HG02852 (cell line): ENCODE measurements at regions not wholly inside any gene's neighbourhood (a gene's known extent, or its start where the extent isn't known, plus 50 kb on each side); places are given as distances from the start of the nearest gene placed in this dataset.
"Not testable (repeated sequence)": the region's sequence is repeated elsewhere in the genome, so short reads cannot be mapped to it uniquely, and the experiment has no call there.

ENCODE experiments used
- ATAC-seq: cut with Tn5 transposase; IDR thresholded peaks from one replicate; pipeline ENCODE4 v1.9.1; 2021; ENCODE audit warnings: mild to moderate bottlenecking, moderate library complexity; ENCODE audit not compliant: unreplicated experiment

- ATAC-seq: no peak
Observed at GRCh38 chr1:233788687-233789086, 115.8 kb upstream of the SLC35F3 start.

GRCh38 chr1:233790121-233790520 is 114.4 kb upstream of the SLC35F3 start:
- no peak for ATAC-seq

DNA sequence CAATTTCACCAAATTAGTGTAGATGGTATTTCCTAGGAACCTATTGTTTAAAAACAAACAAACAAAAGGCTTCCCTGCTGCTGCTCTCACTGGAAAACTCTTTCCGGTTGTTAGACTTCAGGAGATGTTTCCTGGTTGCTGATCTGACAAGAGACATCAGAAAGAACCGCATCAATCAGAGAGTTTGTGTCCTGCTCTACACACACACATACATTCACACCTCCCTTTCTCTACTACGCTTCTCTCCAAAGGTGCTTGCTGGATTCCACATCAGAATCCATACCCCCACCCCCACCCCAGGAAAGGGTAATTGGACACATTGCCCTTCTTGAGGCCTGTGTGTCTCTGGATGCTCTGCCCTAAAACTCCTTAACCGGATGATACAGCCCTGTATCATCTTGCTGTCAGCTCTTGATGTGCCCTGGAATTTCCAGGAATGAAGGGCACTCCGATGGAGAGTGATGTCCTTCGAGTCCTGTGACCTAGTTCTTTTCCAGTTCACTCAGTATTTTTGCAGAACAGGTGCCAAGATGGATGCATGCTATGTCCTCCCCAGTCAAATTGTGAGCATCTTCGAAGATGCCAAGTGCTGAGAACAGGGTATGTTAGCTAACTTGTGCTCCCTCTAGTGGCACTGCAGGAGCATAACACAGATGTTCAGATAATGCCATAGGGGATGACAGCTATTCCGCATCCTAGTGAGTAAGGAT is 113.7 kb upstream of the SLC35F3 start:
- ATAC-seq: peak; percentile 93

DNA sequence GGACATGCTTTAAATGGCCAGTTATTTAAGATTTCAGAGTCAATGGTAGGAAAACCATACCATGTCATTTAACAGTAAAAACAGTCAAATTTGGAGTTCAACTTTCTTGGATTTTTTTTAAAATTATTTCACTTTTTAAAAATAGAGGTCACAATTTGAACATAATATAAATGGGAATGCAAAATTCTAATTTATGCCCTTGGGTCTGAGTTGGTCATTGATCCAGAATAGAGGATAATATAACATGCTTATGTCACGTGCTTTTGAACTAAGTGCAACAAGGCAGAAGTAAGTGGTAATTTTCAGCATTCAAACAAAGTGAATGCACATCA is 113.1 kb upstream of the SLC35F3 start:
- no peak for ATAC-seq

DNA sequence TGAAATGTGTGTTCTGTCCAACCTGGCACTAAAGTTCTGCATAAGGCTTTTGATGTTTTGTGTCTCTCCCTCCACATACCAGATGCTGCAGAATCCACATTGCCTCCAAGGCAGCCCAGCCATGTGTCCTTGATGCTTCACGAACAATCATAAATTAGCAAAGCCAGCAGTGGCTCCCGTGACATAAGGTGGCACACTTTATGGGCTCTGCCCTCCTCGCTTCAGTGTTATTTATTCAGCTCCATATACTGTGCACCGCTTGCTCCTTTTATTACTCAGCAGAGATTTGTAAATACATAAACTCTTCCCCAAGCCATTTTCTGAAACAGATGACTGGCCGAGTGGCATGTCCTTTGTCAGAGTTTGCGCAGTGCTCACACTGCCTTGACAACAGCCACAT is 112.8 kb upstream of the SLC35F3 start:
- no peak for ATAC-seq

DNA sequence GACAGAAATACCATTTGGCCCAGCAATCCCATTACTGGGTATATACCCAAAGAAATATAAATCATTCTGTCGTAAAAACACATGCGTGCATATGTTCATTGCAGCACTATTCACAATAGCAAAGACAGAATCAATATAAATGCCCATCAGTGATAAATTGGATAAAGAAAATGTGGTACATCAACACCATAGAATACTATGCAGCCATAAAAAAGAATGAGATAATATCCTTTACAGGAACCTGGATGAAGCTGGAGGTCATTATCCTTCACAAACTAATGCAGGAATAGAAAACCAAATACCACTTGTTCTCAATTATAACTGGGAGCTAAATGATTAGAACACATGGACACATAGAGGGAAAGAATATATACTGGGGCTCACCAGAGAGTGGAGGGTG is 109.6 kb upstream of the SLC35F3 start:
- ATAC-seq: no peak

GRCh38 chr1:233796146-233796783 is 108.2 kb upstream of the SLC35F3 start:
- ATAC-seq: no peak

- no peak for ATAC-seq
Observed at GRCh38 chr1:233802611-233803010, 101.9 kb upstream of the SLC35F3 start.

DNA sequence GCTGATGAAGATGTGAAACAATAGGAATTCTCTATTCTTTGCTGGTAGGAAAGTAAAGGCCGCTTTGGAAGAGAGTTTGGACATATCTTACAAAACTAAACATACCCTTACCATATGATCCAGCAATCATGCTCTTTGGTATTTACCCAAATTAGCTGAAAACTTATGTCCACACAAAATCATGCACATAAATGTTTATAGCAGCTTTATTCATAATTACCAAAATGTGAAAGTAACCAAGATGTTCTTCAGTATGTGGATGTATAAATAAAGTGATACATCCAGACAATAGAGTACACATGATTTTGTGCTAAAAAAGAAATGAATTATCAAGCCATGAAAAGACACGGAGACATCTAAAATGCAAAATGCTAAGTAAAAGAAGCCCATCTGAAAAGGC is 98.7 kb upstream of the SLC35F3 start:
- ATAC-seq: no peak

- no peak for ATAC-seq
Observed at GRCh38 chr1:233815357-233815756, 89.1 kb upstream of the SLC35F3 start.

DNA sequence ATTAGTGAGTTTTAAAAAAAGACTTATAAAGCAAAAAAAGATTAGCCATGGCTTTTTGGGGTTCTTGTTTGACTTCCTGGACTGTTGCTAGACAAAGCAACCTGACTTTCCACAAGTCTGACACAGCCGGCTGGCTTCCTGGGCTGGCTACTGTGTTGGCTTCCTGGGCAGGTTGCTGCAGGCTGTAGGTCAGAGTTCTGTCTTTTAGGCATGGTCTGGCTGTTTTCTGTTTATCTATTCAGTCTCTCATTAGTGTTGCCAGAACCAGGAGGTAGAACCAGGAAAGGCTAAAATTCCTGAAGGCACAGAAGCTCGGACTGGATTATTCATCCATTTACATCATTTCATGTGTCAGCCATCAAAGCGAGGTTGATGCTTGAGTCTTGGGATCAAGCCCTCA is 88.6 kb upstream of the SLC35F3 start:
- ATAC-seq: no peak

- ATAC-seq: no peak
Observed at GRCh38 chr1:233816348-233816747, 88.1 kb upstream of the SLC35F3 start.

GRCh38 chr1:233819042-233819441 is 85.4 kb upstream of the SLC35F3 start:
- ATAC-seq: no peak

- not testable (repeated sequence) for ATAC-seq
Observed at GRCh38 chr1:233824179-233824578, 80.3 kb upstream of the SLC35F3 start.

GRCh38 chr1:233827937-233828336 is 76.5 kb upstream of the SLC35F3 start:
- not testable (repeated sequence) for ATAC-seq

- no peak for ATAC-seq
Observed at GRCh38 chr1:233828480-233828879, 76.0 kb upstream of the SLC35F3 start.

- no peak for ATAC-seq
Observed at GRCh38 chr1:233834609-233835008, 69.9 kb upstream of the SLC35F3 start.

DNA sequence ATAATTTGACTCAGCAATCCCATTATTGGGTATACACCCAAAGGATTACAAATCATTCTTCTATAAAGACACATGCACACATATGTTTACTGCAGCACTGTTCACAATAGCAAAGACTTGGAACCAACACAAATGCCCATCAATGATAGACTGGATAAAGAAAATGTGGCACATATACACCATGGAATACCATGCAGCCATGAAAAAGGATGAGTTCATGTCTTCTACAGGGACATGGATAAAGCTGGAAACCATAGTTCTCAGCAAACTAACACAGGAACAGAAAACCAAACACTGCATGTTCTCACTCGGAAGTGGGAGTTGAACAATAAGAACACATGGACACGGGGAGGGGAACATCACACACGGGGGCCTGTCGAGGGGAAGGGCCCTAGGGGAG is 66.3 kb upstream of the SLC35F3 start:
- ATAC-seq: not testable (repeated sequence)

- no peak for ATAC-seq
Observed at GRCh38 chr1:233843525-233844204, 60.8 kb upstream of the SLC35F3 start.

- ATAC-seq: no peak
Observed at GRCh38 chr1:233844275-233844674, 60.2 kb upstream of the SLC35F3 start.

- no peak for ATAC-seq
Observed at GRCh38 chr1:233844692-233845091, 59.8 kb upstream of the SLC35F3 start.
